ENCODE measurements at regions not wholly inside any gene's neighbourhood (a gene's known extent, or its start where the extent isn't known, plus 50 kb on each side); places are given as distances from the start of the nearest gene placed in this dataset.

DNA sequence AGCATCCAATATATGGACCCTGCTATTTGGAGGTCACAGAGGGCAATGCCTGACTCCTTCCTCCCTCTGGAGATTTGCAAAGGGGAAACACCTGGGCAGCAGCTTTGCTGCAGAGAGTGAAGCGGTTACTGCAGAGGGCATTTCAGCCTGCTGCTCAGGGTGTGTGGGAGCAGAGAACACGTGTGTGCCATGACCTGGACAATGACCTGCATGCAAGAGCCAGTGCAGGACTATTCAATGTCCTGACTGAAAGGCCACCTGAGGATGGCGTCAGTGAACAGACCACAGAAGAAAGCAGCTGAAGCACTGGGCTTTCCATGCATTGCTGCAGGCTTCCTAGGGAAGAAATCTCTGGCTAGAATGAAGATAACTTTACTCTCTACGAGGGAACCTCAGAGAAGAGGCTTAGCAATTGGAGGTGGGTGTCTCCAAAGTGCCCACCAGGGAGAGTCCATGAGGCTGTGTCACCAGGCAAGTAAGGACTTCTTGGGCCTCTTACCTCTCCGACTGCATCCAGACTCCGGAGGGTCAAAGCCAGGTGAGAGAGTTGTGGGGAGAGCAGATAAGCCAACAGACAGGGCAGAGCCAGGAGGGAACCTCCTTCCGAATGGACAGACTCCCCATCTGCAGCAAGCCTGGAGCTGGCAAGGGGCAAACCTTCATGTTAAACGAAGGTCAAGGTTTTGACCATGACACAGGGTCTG is 52.9 kb upstream of the PMEPA1 start:
- Mint-ChIP-seq H3K4me3 (no peak overlapping the region), H3K4me1 (no peaks in the 10 kb centered on the region), H3K9me3 (no peaks in the 10 kb centered on the region), H3K36me3 (no peaks in the 10 kb centered on the region), H3K27ac (no peak overlapping the region), H3K27me3 (peaks cover 19% of the 10 kb centered on the region)
- no peak for DNase-seq
- CTCF ChIA-PET = no interaction called here

DNA sequence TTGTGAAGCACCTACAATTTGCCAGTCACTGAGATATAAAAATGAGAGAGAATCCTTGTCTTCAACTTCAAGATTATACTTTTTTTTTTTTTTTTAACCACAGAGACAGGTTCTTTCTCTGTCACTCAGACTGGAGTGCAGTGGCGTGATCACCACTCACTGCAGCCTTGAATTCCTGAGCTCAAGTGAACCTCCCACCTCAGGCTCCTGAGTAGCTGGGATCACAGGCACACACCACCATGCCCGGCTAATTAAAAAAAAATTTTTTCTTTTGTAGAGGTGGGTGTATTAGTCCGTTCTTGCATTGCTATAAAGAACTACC is 51.6 kb upstream of the PMEPA1 start:
- Mint-ChIP-seq H3K9me3 (peaks cover 4% of the 10 kb centered on the region), H3K36me3 (no peaks in the 10 kb centered on the region), H3K4me1 (no peaks in the 10 kb centered on the region), H3K27ac (no peak overlapping the region), H3K27me3 (peaks cover 27% of the 10 kb centered on the region), H3K4me3 (no peak overlapping the region)
- CTCF ChIA-PET = interaction anchor here (0.6 kb wide), 1 partner anchor 506 kb away, joined by 3 read pairs; no protein-coding TSS in a partner anchor
- no peak for DNase-seq

DNA sequence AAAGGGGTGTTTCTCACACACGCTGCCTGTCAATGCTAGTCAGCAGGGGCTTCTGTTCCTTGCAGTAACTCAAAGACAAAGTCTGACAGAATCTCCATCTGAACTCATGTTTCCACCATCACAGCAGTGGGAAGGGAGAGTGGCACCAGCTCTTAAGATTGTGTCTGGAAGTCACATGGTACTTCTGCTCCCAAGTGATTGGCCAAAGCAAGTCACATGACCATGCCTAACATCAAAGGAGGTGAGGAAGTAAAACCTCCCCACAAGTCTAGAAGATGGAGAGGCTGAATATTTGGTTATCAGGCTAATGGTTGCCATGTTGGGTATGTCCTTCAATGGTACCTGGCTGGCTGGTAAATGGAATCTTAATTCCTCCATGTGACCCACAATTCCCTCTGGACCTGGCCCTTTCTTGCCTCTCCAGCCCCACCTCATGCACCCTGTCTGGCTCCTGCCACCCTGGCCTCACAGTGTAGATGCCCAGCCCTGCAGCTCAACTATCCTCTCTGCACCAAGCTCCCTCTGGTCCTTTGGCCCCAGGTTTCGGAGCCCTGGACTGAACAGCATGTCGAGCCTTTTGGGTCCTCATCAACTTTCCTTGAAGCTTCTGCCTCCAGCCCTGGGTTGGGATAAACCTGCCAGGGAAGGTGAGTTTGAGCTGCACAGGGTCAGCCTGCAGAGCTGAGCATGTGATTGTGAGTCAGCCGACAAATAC is 51.0 kb upstream of the PMEPA1 start:
- no peak overlapping the region for H3K4me3 Mint-ChIP-seq
- no peak overlapping the region for H3K27ac Mint-ChIP-seq
- peaks cover 4% of the 10 kb centered on the region for H3K9me3 Mint-ChIP-seq
- no peaks in the 10 kb centered on the region for H3K36me3 Mint-ChIP-seq
- H3K4me1 Mint-ChIP-seq = no peaks in the 10 kb centered on the region
- no peak for DNase-seq
- CTCF ChIA-PET = interaction anchor here (0.6 kb wide), 1 partner anchor 506 kb away, joined by 3 read pairs; no protein-coding TSS in a partner anchor
- H3K27me3 Mint-ChIP-seq = peaks cover 27% of the 10 kb centered on the region

DNA sequence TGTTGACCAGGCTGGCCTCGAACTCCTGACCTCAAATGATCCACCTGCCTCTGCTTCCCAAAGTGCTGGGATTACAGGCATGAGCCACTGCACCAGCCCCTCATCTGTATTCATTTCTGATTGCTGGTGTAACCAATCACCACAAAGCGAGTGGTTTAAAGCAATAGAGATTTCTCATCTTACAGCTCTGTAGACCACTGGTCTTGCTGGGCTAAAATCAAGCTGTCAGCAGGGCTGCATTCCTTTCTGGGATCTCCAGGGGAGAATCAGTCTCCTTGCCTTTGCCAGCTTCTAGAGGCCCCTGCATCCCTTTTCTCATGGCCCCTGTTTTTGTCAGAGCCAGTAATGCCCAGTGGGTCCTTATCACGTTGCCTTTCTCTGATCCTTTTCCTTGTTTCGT is 49.9 kb upstream of the PMEPA1 start:
- H3K36me3 Mint-ChIP-seq = no peaks in the 10 kb centered on the region
- no peaks in the 10 kb centered on the region for H3K4me1 Mint-ChIP-seq
- H3K27me3 Mint-ChIP-seq = peaks cover 27% of the 10 kb centered on the region
- no peak for DNase-seq
- no peak overlapping the region for H3K27ac Mint-ChIP-seq
- H3K9me3 Mint-ChIP-seq = peaks cover 4% of the 10 kb centered on the region
- H3K4me3 Mint-ChIP-seq = no peak overlapping the region
- CTCF ChIA-PET = no interaction called here
